H9 (cell line): ENCODE measurements at regions not wholly inside any gene's neighbourhood (a gene's known extent, or its start where the extent isn't known, plus 50 kb on each side); places are given as distances from the start of the nearest gene placed in this dataset.

Source experiments
- DNase-seq: peaks from one replicate; pipeline ENCODE4 v3.0.0-alpha.2; 2017
- H2AFZ ChIP-seq: one replicate; pipeline ENCODE4 v1.6.1; 2013; ENCODE audit warnings: mild to moderate bottlenecking, low read length, control low read depth, moderate library complexity
- H2AK5ac ChIP-seq: 2 replicates; pipeline ENCODE4 v1.6.1; 2013; ENCODE audit warnings: low read length, control low read depth, mixed read lengths; ENCODE audit not compliant: insufficient read length
- H2BK120ac ChIP-seq: one replicate; pipeline ENCODE4 v1.6.1; 2013; ENCODE audit warnings: low read depth, mild to moderate bottlenecking, low read length, control low read depth, inconsistent platforms; ENCODE audit not compliant: poor library complexity, severe bottlenecking
- H2BK12ac ChIP-seq: 2 replicates; pipeline ENCODE4 v1.6.1; 2013; ENCODE audit warnings: low read length, control low read depth, mixed read lengths, low read depth; ENCODE audit not compliant: insufficient read length
- H2BK15ac ChIP-seq: 2 replicates; pipeline ENCODE4 v1.6.1; 2013; ENCODE audit warnings: low read depth, low read length, control low read depth
- H2BK20ac ChIP-seq: one replicate; pipeline ENCODE4 v1.6.1; 2013; ENCODE audit warnings: low read depth, mild to moderate bottlenecking, low read length, control low read depth, inconsistent platforms; ENCODE audit not compliant: poor library complexity, severe bottlenecking
- H2BK5ac ChIP-seq: 2 replicates; pipeline ENCODE4 v1.6.1; 2013; ENCODE audit warnings: low read length, control low read depth, mixed read lengths; ENCODE audit not compliant: insufficient read length
- H3K14ac ChIP-seq: 2 replicates; pipeline ENCODE4 v1.6.1; 2013; ENCODE audit warnings: low read length, control low read depth; ENCODE audit not compliant: insufficient read depth
- H3K18ac ChIP-seq: 2 replicates; pipeline ENCODE4 v1.6.1; 2013; ENCODE audit warnings: low read depth, mild to moderate bottlenecking, mixed read lengths, low read length, control low read depth; ENCODE audit not compliant: insufficient read length
- H3K23ac ChIP-seq: 2 replicates; pipeline ENCODE4 v1.6.1; 2013; ENCODE audit warnings: low read length, control low read depth, mixed read lengths, low read depth; ENCODE audit not compliant: insufficient read length
- H3K23me2 ChIP-seq: 2 replicates; pipeline ENCODE4 v1.6.1; 2013; ENCODE audit warnings: low read depth, mild to moderate bottlenecking, mixed read lengths, low read length, control low read depth; ENCODE audit not compliant: insufficient read length, poor library complexity, severe bottlenecking
- H3K27ac ChIP-seq: 2 replicates; pipeline ENCODE4 v1.5.1; 2013; ENCODE audit warnings: low read length, control low read depth, mixed read lengths, low read depth; ENCODE audit not compliant: insufficient read length
- H3K27me3 ChIP-seq: 2 replicates; pipeline ENCODE4 v1.6.1; 2013; ENCODE audit warnings: low read length, control low read depth, inconsistent platforms; ENCODE audit not compliant: insufficient read depth
- H3K4ac ChIP-seq: 2 replicates; pipeline ENCODE4 v1.6.1; 2013; ENCODE audit warnings: low read depth, mild to moderate bottlenecking, control low read depth, inconsistent platforms, low read length, moderate library complexity
- H3K4me1 ChIP-seq: 2 replicates; pipeline ENCODE4 v1.6.1; 2013; ENCODE audit warnings: low read length, control low read depth, inconsistent platforms; ENCODE audit not compliant: insufficient read depth
- H3K4me2 ChIP-seq: 2 replicates; pipeline ENCODE4 v1.6.1; 2013; ENCODE audit warnings: low read length, control low read depth, mixed read lengths; ENCODE audit not compliant: insufficient read length, insufficient read depth
- H3K56ac ChIP-seq: 2 replicates; pipeline ENCODE4 v1.6.1; 2013; ENCODE audit warnings: low read depth, mild to moderate bottlenecking, mixed read lengths, low read length, control low read depth; ENCODE audit not compliant: insufficient read length
- H3K79me1 ChIP-seq: 2 replicates; pipeline ENCODE4 v1.6.1; 2013; ENCODE audit warnings: low read depth, mild to moderate bottlenecking, moderate library complexity, low read length, control low read depth, inconsistent platforms; ENCODE audit not compliant: insufficient read depth, poor library complexity, severe bottlenecking
- H3K79me2 ChIP-seq: 2 replicates; pipeline ENCODE4 v1.6.1; 2013; ENCODE audit warnings: low read length, control low read depth, inconsistent platforms; ENCODE audit not compliant: insufficient read depth
- H3K9ac ChIP-seq: 2 replicates; pipeline ENCODE4 v1.6.1; 2013; ENCODE audit warnings: low read length, control low read depth, mixed read lengths; ENCODE audit not compliant: insufficient read length; ENCODE audit errors: extremely low read depth
- H3K9me3 ChIP-seq: one replicate; pipeline ENCODE4 v1.6.1; 2013; ENCODE audit warnings: low read depth, low read length, inconsistent platforms; ENCODE audit not compliant: control insufficient read depth
- H3T11ph ChIP-seq: one replicate; pipeline ENCODE4 v1.6.1; 2013; ENCODE audit warnings: mild to moderate bottlenecking, low read length, control low read depth, inconsistent platforms
- H4K20me1 ChIP-seq: one replicate; pipeline ENCODE4 v1.6.1; 2013; ENCODE audit not compliant: control insufficient read depth, insufficient read length, insufficient read depth
- H4K5ac ChIP-seq: 2 replicates; pipeline ENCODE4 v1.6.1; 2013; ENCODE audit warnings: low read depth, mild to moderate bottlenecking, mixed read lengths, low read length, control low read depth; ENCODE audit not compliant: insufficient read length
- H4K8ac ChIP-seq: replicated peaks from 2 replicates; pipeline ENCODE4 v1.6.1; 2013; ENCODE audit warnings: low read length, control low read depth, mixed read lengths, low read depth; ENCODE audit not compliant: insufficient read length
- H4K91ac ChIP-seq: 2 replicates; pipeline ENCODE4 v1.6.1; 2013; ENCODE audit warnings: low read depth, mild to moderate bottlenecking, moderate library complexity, mixed read lengths, low read length, control low read depth; ENCODE audit not compliant: insufficient read length
- H3K27ac Mint-ChIP-seq, 3 experiments: 2 replicates in 2 of 3; 3 replicates in 1 of 3; pipeline ENCODE4 v1.8.0; 2020 to 2021; ENCODE audit warnings: mixed read lengths in 3 of 3, mild to moderate bottlenecking in 1 of 3, moderate library complexity in 1 of 3
- H3K27me3 Mint-ChIP-seq: 2 replicates; pipeline ENCODE4 v1.8.0; 2021; ENCODE audit warnings: low read depth, mild to moderate bottlenecking, moderate library complexity, mixed read lengths
- H3K36me3 Mint-ChIP-seq, 3 experiments: 2 replicates in 2 of 3; 3 replicates in 1 of 3; pipeline ENCODE4 v1.8.0; 2020 to 2021; ENCODE audit warnings: low read depth in 3 of 3, mixed read lengths in 3 of 3; ENCODE audit not compliant: insufficient read depth in 1 of 3
- H3K4me1 Mint-ChIP-seq, 2 experiments: 2 replicates each; pipeline ENCODE4 v1.8.0; 2020; ENCODE audit warnings: mixed read lengths in 2 of 2
- H3K4me3 Mint-ChIP-seq, 2 experiments: 2 replicates in 1 of 2; 3 replicates in 1 of 2; pipeline ENCODE4 v1.8.0; 2020 to 2021; ENCODE audit warnings: mild to moderate bottlenecking in 2 of 2, mixed read lengths in 2 of 2, moderate library complexity in 1 of 2
- H3K9me3 Mint-ChIP-seq, 2 experiments: 2 replicates in 1 of 2; 3 replicates in 1 of 2; pipeline ENCODE4 v1.8.0; 2020; ENCODE audit warnings: mild to moderate bottlenecking in 2 of 2, mixed read lengths in 2 of 2, moderate library complexity in 1 of 2
- CTCF ChIP-seq: fragments of 200-600 bp; sonication (generic); conservative IDR thresholded peaks from 3 replicates; pipeline ENCODE4 v1.8.0; 2021; ENCODE audit warnings: antibody characterized with exemption, mild to moderate bottlenecking
- WGBS: extraction: QIAGEN DNeasy Blood & Tissue Kit; methylation state at CpG from one replicate; pipeline ENCODE4 v1.1.7; 2013; ENCODE audit warnings: missing lambda C conversion rate, low lambda C conversion rate, mixed read lengths; ENCODE audit not compliant: insufficient read length; ENCODE audit errors: extremely low coverage; 5-methylcytosine and 5-hydroxymethylcytosine counted together

- DNase-seq, result no peak
- H4K91ac ChIP-seq, result no peak overlapping the region
- no peak overlapping the region for H3K56ac ChIP-seq
- H3K79me1 ChIP-seq, result no peaks in the 10 kb centered on the region
- no peak overlapping the region for H2BK20ac ChIP-seq
- H3K4me2 ChIP-seq, result no peak overlapping the region
- H3K27me3 Mint-ChIP-seq, result no peaks in the 10 kb centered on the region
- H2BK15ac ChIP-seq, result no peak overlapping the region
- H4K5ac ChIP-seq, result no peak overlapping the region
- no peak for TF ChIP-seq CTCF
- no peak overlapping the region for H3K27ac Mint-ChIP-seq
- H3K36me3 Mint-ChIP-seq, result no peaks in the 10 kb centered on the region; a peak in 1 of 7 replicates
- H2BK12ac ChIP-seq, result no peak overlapping the region
- no peak overlapping the region for H3K9ac ChIP-seq
- H2BK120ac ChIP-seq, result no peak overlapping the region
- H3K9me3 Mint-ChIP-seq, result no peaks in the 10 kb centered on the region; a peak in 1 of 5 replicates
- H3K14ac ChIP-seq, result no peak overlapping the region
- H4K8ac ChIP-seq, result no peak overlapping the region
- H3K9me3 ChIP-seq, result no peaks in the 10 kb centered on the region
- H3K4me1 Mint-ChIP-seq, result peaks cover 9 to 12% of the 10 kb centered on the region in 2 experiments
- no peaks in the 10 kb centered on the region for H3K27me3 ChIP-seq
- no peak overlapping the region for H3K27ac ChIP-seq
- H2AFZ ChIP-seq, result no peak overlapping the region
- no peak overlapping the region for H2AK5ac ChIP-seq
- H3K4me3 Mint-ChIP-seq, result no peak overlapping the region
- WGBS, result no CpG with 5 or more reads among the region's 1 CpG
- H3K18ac ChIP-seq, result no peak overlapping the region
- no peak overlapping the region for H3K4ac ChIP-seq
- H3K79me2 ChIP-seq, result no peaks in the 10 kb centered on the region
- H3T11ph ChIP-seq, result no peak overlapping the region
- H3K23ac ChIP-seq, result no peak overlapping the region
- H3K4me1 ChIP-seq, result no peaks in the 10 kb centered on the region; the same call in 1 of the 2 replicates
- H3K23me2 ChIP-seq, result no peaks in the 10 kb centered on the region
- H2BK5ac ChIP-seq, result no peak overlapping the region
- H4K20me1 ChIP-seq, result no peaks in the 10 kb centered on the region
Observed at GRCh38 chr4:181731900-181732299, 511.3 kb upstream of the TENM3 start.
